ENCODE measurements at regions not wholly inside any gene's neighbourhood (a gene's known extent, or its start where the extent isn't known, plus 50 kb on each side); places are given as distances from the start of the nearest gene placed in this dataset.

GRCh38 chr11:19525714-19526113, 186.9 kb upstream of the NAV2 start:
- no peak for TF ChIP-seq CTCF (IDR thresholded peaks at IDR 0.05)
- intact Hi-C loops (cut with DNase I) = no loop called here
- H3K36me3 ChIP-seq = no peaks in the 10 kb centered on the region
- WGBS, 2 donors = 75 to 80% methylated on average over 5 of the region's 5 CpGs
- H3K27ac ChIP-seq = no peak overlapping the region
- H3K4me1 ChIP-seq = no peaks in the 10 kb centered on the region
- peaks cover 0 to 6% (median 0%) of the 10 kb centered on the region in 7 donors for H3K27me3 ChIP-seq
- no peak overlapping the region for H3K4me3 ChIP-seq
- H3K9me3 ChIP-seq = no peaks in the 10 kb centered on the region
- DNase-seq = no peak
- no peak for ATAC-seq

GRCh38 chr11:19525276-19525675, 187.4 kb upstream of the NAV2 start:
- no peak overlapping the region for H3K4me3 ChIP-seq
- no peak for ATAC-seq
- no peak for DNase-seq
- H3K9me3 ChIP-seq = no peaks in the 10 kb centered on the region
- H3K27me3 ChIP-seq = peaks cover 0 to 6% (median 0%) of the 10 kb centered on the region in 7 donors
- no peaks in the 10 kb centered on the region for H3K36me3 ChIP-seq
- no peak overlapping the region for H3K27ac ChIP-seq
- H3K4me1 ChIP-seq = no peaks in the 10 kb centered on the region
- whole genome bisulfite sequencing, 2 donors = 82 to 84% methylated on average over 7 of the region's 7 CpGs
- intact Hi-C loops (cut with DNase I) = no loop called here
- TF ChIP-seq CTCF (IDR thresholded peaks at IDR 0.05) = no peak

GRCh38 chr11:19524171-19524671, 188.4 kb upstream of the NAV2 start:
- no peak for TF ChIP-seq CTCF (IDR thresholded peaks at IDR 0.05)
- DNase-seq = no peak
- ATAC-seq = peak in 1 of 8 donors; percentile 19
- Histone ChIP-seq H3K27me3 (peaks cover 0 to 6% (median 0%) of the 10 kb centered on the region in 7 donors), H3K4me1 (peaks cover 0 to 4% (median 0%) of the 10 kb centered on the region in 9 donors), H3K9me3 (no peaks in the 10 kb centered on the region), H3K27ac (no peak overlapping the region), H3K36me3 (no peaks in the 10 kb centered on the region), H3K4me3 (no peak overlapping the region)
- intact Hi-C loops (cut with DNase I) = no loop called here
- WGBS, 2 donors = 50 to 64% methylated on average over 8 of the region's 8 CpGs

GRCh38 chr11:19520681-19521080, 192.0 kb upstream of the NAV2 start:
- DNase-seq (no peak), ATAC-seq (no peak)
- Histone ChIP-seq H3K4me3 (no peak overlapping the region), H3K27ac (no peak overlapping the region), H3K27me3 (peaks cover 0 to 3% (median 0%) of the 10 kb centered on the region in 7 donors), H3K36me3 (no peaks in the 10 kb centered on the region), H3K9me3 (no peaks in the 10 kb centered on the region), H3K4me1 (peaks cover 0 to 4% (median 0%) of the 10 kb centered on the region in 9 donors)
- 92 to 93% methylated on average over 5 of the region's 5 CpGs for WGBS, 2 donors
- intact Hi-C loops (cut with DNase I) = no loop called here
- TF ChIP-seq CTCF (IDR thresholded peaks at IDR 0.05) = no peak

Data from heart right ventricle (tissue), 16 donors.